CD4-positive, alpha-beta memory T cell (primary cell): ENCODE measurements at regions not wholly inside any gene's neighbourhood (a gene's known extent, or its start where the extent isn't known, plus 50 kb on each side); places are given as distances from the start of the nearest gene placed in this dataset.

Experiments used
- CTCF ChIA-PET: fragments of 350-600 bp; sonication (Branson Sonifier 250); formaldehyde crosslinking; loops from one replicate; lab custom pipeline; 2021; ENCODE audit warnings: inconsistent platforms; ENCODE audit not compliant: partially characterized antibody; lab: Charles Lee
- POLR2A ChIA-PET: fragments of 350-600 bp; sonication (Branson Sonifier 250); formaldehyde crosslinking; loops from one replicate; lab custom pipeline; 2021; ENCODE audit not compliant: partially characterized antibody; lab: Charles Lee
- DNase-seq, 5 donors: peaks; one replicate each; pipeline versions ENCODE4 v3.0.0 to v3.0.0-alpha.2; 2020 to 2022; ENCODE audit warnings: mixed read lengths in 1 of 5
- H3K27ac ChIP-seq: one replicate; pipeline ENCODE4 v1.7.0; 2013; ENCODE audit warnings: low read depth, low read length
- H3K27me3 ChIP-seq: 2 replicates; pipeline ENCODE4 v1.7.0; 2013; ENCODE audit warnings: mild to moderate bottlenecking, low read length, moderate library complexity; ENCODE audit not compliant: insufficient read depth
- H3K36me3 ChIP-seq: 2 replicates; pipeline ENCODE4 v1.7.0; 2013; ENCODE audit warnings: mild to moderate bottlenecking, low read length, moderate library complexity; ENCODE audit not compliant: insufficient read depth
- H3K4me1 ChIP-seq: 2 replicates; pipeline ENCODE4 v1.7.0; 2013; ENCODE audit warnings: mild to moderate bottlenecking, low read length, moderate library complexity; ENCODE audit not compliant: insufficient read depth
- H3K4me3 ChIP-seq, 2 donors: one replicate each; pipeline ENCODE4 v1.7.0; 2013; ENCODE audit warnings: low read length in 2 of 2, mild to moderate bottlenecking in 1 of 2
- H3K9me3 ChIP-seq, 2 donors: one replicate each; pipeline ENCODE4 v1.7.0; 2013; ENCODE audit warnings: low read length in 2 of 2, control low read depth in 1 of 2; ENCODE audit not compliant: control insufficient read depth in 1 of 2
- H3K27ac Mint-ChIP-seq, 7 donors: one replicate each; pipeline ENCODE4 v1.8.0; 2020 to 2021; ENCODE audit warnings: mixed read lengths in 7 of 7, mild to moderate bottlenecking in 6 of 7, inconsistent platforms in 3 of 7, moderate library complexity in 3 of 7
- H3K27me3 Mint-ChIP-seq, 2 donors: one replicate each; pipeline ENCODE4 v1.8.0; 2020 to 2021; ENCODE audit warnings: mixed read lengths in 2 of 2
- H3K36me3 Mint-ChIP-seq, 2 donors: one replicate each; pipeline ENCODE4 v1.8.0; 2020 to 2021; ENCODE audit warnings: mixed read lengths in 2 of 2, inconsistent platforms in 1 of 2, mild to moderate bottlenecking in 1 of 2
- H3K4me1 Mint-ChIP-seq, 4 donors: one replicate each; pipeline ENCODE4 v1.8.0; 2020 to 2021; ENCODE audit warnings: mixed read lengths in 4 of 4, mild to moderate bottlenecking in 1 of 4
- H3K4me3 Mint-ChIP-seq, 8 donors: one replicate each; pipeline ENCODE4 v1.8.0; 2020 to 2021; ENCODE audit warnings: mixed read lengths in 8 of 8, mild to moderate bottlenecking in 7 of 8, moderate library complexity in 6 of 8, inconsistent platforms in 3 of 8
- H3K9me3 Mint-ChIP-seq, 8 donors: one replicate each; pipeline ENCODE4 v1.8.0; 2020 to 2021; ENCODE audit warnings: mixed read lengths in 8 of 8, mild to moderate bottlenecking in 5 of 8, inconsistent platforms in 3 of 8, moderate library complexity in 1 of 8
- intact Hi-C: fragments of 100-400 bp; cut with micrococcal nuclease; formaldehyde crosslinking; loops from one replicate; pipeline ENCODE4 v1.15.1; 2023

DNA sequence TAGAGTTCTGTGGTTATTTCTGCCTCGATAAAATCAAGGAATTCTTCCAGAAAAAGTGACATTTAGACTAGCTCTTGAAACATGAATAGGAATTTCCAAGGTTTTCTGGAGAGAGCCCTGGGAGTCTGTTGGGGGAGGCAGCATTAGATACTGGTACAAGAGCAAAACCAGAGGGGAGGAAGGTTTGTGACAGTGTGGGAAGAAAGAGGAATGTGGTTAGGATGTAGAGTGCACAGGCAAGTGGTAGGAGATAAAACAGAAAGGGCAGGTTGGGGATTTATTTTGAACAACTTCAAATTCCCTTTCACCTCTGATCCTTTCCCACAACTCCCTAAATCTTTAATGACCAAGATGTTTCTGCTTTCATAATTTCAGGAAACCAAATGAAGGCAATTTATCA is 588.4 kb downstream of the METTL15 start:
- Mint-ChIP-seq H3K27me3 (no peaks in the 10 kb centered on the region), H3K27ac (no peak overlapping the region), H3K4me1 (no peaks in the 10 kb centered on the region), H3K4me3 (no peak overlapping the region), H3K36me3 (no peaks in the 10 kb centered on the region), H3K9me3 (peaks cover 0 to 7% (median under 1%) of the 10 kb centered on the region in 8 donors)
- ChIA-PET POLR2A (no interaction called here), CTCF (no interaction called here)
- H3K4me1 ChIP-seq = no peaks in the 10 kb centered on the region
- no peak for DNase-seq
- intact Hi-C loops = no loop called here
- H3K9me3 ChIP-seq = no peaks in the 10 kb centered on the region
- no peak overlapping the region for H3K4me3 ChIP-seq
- no peaks in the 10 kb centered on the region for H3K27me3 ChIP-seq
- no peaks in the 10 kb centered on the region for H3K36me3 ChIP-seq
- H3K27ac ChIP-seq = no peak overlapping the region

DNA sequence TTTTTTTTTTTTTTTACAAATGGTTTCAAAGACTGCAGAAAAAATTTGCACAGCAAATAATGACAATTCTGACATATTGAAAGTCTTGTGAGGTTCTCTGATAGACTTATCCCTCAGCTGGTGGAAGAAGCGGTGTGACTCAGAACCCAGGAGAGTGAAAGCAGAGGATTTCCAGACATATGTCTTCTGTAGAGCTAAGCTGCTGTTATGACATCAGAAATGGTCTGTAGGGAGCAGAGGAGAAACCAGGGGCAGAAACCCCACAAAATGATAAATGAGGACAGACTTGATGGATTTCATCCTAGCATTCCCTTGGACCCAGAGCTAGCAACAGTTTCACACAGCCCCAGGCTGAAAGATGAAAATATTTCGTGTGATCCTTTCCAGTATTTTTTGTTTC is 582.6 kb downstream of the METTL15 start:
- CTCF ChIA-PET = no interaction called here

DNA sequence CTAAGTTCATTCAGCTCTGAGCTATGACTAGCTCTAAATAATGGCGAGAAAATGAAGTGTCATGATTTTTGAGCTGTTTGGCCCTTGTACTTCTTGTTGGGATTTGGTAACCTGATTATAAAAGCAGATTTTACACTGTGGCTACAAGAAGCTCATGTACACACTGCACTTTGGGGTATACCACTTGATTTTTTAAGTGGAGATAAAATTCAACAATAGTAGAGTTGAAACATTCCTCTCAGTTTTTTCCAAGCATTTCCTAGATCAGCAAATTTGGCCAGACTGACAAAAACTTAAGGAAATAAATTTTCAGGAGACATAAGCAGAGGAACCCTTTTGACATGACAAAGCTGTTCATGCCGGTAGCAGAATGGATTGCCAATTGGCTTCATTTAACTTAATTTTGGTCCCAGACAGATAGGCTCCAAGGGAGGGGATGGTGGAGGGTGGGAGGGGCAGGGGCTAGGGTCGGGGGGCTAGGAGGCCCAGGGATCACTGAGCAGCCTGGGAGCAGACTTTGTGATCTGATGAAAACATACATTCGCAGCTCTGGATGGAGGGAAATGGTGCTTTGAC is 575.9 kb downstream of the METTL15 start:
- H3K27me3 Mint-ChIP-seq = no peaks in the 10 kb centered on the region
- peaks cover 0 to 5% (median 0%) of the 10 kb centered on the region in 8 donors for H3K9me3 Mint-ChIP-seq
- Histone ChIP-seq H3K27me3 (no peaks in the 10 kb centered on the region), H3K9me3 (no peaks in the 10 kb centered on the region), H3K27ac (no peak overlapping the region), H3K36me3 (no peaks in the 10 kb centered on the region), H3K4me1 (no peaks in the 10 kb centered on the region), H3K4me3 (no peak overlapping the region)
- no peaks in the 10 kb centered on the region for H3K36me3 Mint-ChIP-seq
- no peak overlapping the region for H3K4me3 Mint-ChIP-seq
- intact Hi-C loops = no loop called here
- no peak overlapping the region for H3K27ac Mint-ChIP-seq
- POLR2A ChIA-PET = no interaction called here
- no peak for DNase-seq
- no peaks in the 10 kb centered on the region for H3K4me1 Mint-ChIP-seq
- CTCF ChIA-PET = no interaction called here

More for the DNA sequence above, 582.6 kb downstream of the METTL15 start:
- H3K4me1 ChIP-seq = no peaks in the 10 kb centered on the region
- no peaks in the 10 kb centered on the region for H3K36me3 Mint-ChIP-seq
- POLR2A ChIA-PET = no interaction called here
- H3K36me3 ChIP-seq = no peaks in the 10 kb centered on the region
- no peak overlapping the region for H3K4me3 Mint-ChIP-seq
- intact Hi-C loops = no loop called here
- H3K9me3 Mint-ChIP-seq = peaks cover 0 to 5% (median under 1%) of the 10 kb centered on the region in 8 donors
- H3K27ac Mint-ChIP-seq = no peak overlapping the region
- no peak for DNase-seq
- H3K4me1 Mint-ChIP-seq = no peaks in the 10 kb centered on the region
- H3K9me3 ChIP-seq = no peaks in the 10 kb centered on the region
- no peaks in the 10 kb centered on the region for H3K27me3 Mint-ChIP-seq
- H3K4me3 ChIP-seq = no peak overlapping the region
- no peak overlapping the region for H3K27ac ChIP-seq
- no peaks in the 10 kb centered on the region for H3K27me3 ChIP-seq

DNA sequence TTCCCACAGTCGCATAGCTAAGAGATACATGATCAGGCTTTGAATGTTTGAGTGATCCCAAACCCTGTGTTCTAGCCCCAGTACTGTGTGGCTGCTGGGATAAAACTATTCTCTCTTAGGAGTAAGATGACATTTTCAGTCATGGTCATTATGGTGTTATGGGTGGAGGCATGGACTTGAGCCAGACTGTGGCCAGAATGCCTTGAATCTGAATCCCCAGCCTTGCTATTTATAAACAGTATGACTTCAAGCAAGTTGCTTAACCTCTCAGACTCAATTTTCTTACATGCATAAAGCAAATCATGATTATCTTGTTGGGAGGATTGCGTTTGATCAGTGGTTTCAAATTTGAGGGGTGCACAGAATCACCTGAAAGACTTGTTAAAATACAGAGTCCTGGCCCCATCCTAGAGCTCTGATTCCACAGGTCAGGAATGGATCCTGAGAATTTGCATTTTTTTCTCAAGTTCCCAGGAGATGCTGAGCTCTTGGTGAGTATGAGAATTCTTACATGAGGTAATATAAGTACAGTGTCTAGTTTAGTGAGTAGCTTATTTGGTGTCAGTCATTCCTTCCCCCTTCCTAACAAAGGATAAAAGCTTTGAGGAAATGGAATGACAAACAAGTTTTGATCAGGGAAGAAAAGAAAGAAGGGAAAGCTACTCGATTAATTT is 571.7 kb downstream of the METTL15 start:
- H3K27me3 Mint-ChIP-seq = no peaks in the 10 kb centered on the region
- H3K4me1 ChIP-seq = no peaks in the 10 kb centered on the region
- no peak overlapping the region for H3K4me3 Mint-ChIP-seq
- H3K27me3 ChIP-seq = no peaks in the 10 kb centered on the region
- no peaks in the 10 kb centered on the region for H3K36me3 Mint-ChIP-seq
- H3K9me3 ChIP-seq = no peaks in the 10 kb centered on the region
- no peaks in the 10 kb centered on the region for H3K4me1 Mint-ChIP-seq
- H3K9me3 Mint-ChIP-seq = peaks cover 0 to 2% (median 0%) of the 10 kb centered on the region in 8 donors
- POLR2A ChIA-PET = no interaction called here
- no peak overlapping the region for H3K27ac ChIP-seq
- intact Hi-C loops = no loop called here
- H3K4me3 ChIP-seq = no peak overlapping the region
- DNase-seq = no peak
- CTCF ChIA-PET = no interaction called here
- no peaks in the 10 kb centered on the region for H3K36me3 ChIP-seq
- no peak overlapping the region for H3K27ac Mint-ChIP-seq

DNA sequence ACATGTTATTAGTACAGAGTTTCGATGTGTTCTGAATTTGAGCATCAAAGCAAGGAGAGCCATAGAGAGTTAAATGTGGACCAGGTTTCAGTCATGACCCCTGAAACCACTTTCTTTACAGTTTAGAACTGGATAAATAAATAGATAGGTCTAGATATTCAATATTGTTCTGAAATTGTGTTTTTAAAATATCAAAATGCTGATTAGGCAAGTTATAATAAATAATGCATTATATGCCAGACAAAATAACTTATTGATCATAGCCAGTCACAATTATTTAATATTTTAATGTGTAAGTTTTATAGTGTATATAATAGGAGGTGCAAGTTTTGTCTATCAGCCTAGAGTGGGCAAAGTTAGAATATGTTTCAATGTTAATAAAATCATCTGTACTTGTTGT is 569.5 kb downstream of the METTL15 start:
- Histone ChIP-seq H3K27me3 (no peaks in the 10 kb centered on the region), H3K4me1 (no peaks in the 10 kb centered on the region), H3K4me3 (no peak overlapping the region), H3K9me3 (no peaks in the 10 kb centered on the region), H3K36me3 (no peaks in the 10 kb centered on the region), H3K27ac (no peak overlapping the region)
- intact Hi-C loops = no loop called here
- Mint-ChIP-seq H3K36me3 (no peaks in the 10 kb centered on the region), H3K9me3 (peaks cover 0 to 3% (median 0%) of the 10 kb centered on the region in 8 donors), H3K4me3 (no peak overlapping the region), H3K4me1 (no peaks in the 10 kb centered on the region), H3K27ac (no peak overlapping the region), H3K27me3 (no peaks in the 10 kb centered on the region)
- DNase-seq = no peak
- ChIA-PET CTCF (no interaction called here), POLR2A (no interaction called here)

DNA sequence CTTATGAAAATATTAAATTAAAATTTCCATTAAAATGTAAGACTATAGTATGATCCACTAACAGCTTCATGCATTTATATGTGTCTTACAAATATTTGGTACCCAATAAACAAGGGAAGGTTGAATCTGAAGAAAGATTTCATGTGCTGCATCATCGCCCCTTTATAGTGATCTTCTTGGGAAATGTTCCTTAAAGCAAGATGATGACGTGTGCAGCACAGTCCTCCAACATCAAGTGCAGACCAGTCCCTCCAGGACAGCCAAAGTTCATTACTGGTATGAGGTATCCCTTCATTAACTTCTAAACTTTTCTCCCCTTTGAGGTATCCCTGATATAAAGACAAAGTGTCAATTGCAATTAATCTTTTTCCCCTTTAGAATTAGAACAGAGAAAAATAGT is 567.0 kb downstream of the METTL15 start:
- ChIA-PET CTCF (interaction anchor here (1.6 kb wide), 1 partner anchor 976 kb away, joined by 5 read pairs; no protein-coding TSS in a partner anchor), POLR2A (no interaction called here)
- no peak for DNase-seq
- H3K36me3 Mint-ChIP-seq = no peaks in the 10 kb centered on the region
- H3K27ac Mint-ChIP-seq = no peak overlapping the region
- no peaks in the 10 kb centered on the region for H3K4me1 Mint-ChIP-seq
- H3K4me1 ChIP-seq = no peaks in the 10 kb centered on the region
- intact Hi-C loops = no loop called here
- H3K4me3 ChIP-seq = no peak overlapping the region
- H3K9me3 Mint-ChIP-seq = peaks cover 0 to 5% (median 0%) of the 10 kb centered on the region in 8 donors
- no peaks in the 10 kb centered on the region for H3K27me3 ChIP-seq
- H3K4me3 Mint-ChIP-seq = no peak overlapping the region
- no peak overlapping the region for H3K27ac ChIP-seq
- H3K27me3 Mint-ChIP-seq = no peaks in the 10 kb centered on the region
- no peaks in the 10 kb centered on the region for H3K36me3 ChIP-seq
- H3K9me3 ChIP-seq = no peaks in the 10 kb centered on the region

DNA sequence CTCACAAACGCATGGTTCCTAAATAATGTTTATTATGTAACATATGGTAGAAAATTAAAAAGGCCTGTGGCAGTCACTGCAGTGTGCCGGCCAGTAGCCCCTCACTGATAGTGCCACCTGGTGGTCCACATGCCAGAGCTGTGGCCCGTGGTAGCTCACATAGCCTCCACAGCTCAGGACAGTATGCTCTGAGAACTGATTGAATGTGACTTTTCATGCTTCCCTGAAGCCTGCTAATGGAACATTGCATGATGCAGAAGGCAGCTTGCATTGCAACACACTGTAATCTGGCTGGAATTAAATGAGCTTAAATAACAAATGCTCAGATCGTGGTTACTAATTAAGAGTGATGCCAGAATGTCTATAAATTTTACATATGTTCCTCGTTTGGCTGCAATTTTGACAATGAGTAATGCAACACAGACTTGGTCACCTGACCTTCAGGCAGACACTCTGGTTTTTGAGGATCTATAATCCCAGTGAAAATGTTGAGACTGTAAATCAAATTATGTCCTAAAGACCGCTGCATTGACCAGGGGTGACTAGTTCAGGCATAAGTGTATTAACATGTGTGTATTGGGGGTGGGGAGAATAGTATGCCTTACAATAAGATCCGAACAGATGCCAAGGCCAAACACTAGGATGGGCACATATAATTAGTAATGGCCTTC is 566.4 kb downstream of the METTL15 start:
- CTCF ChIA-PET = interaction anchor here (1.6 kb wide), 1 partner anchor 976 kb away, joined by 5 read pairs; no protein-coding TSS in a partner anchor
- intact Hi-C loops = no loop called here
- no peak overlapping the region for H3K27ac Mint-ChIP-seq
- no peak overlapping the region for H3K4me3 Mint-ChIP-seq
- no peak overlapping the region for H3K4me3 ChIP-seq
- no peaks in the 10 kb centered on the region for H3K9me3 ChIP-seq
- DNase-seq = no peak
- H3K4me1 ChIP-seq = no peaks in the 10 kb centered on the region
- no peaks in the 10 kb centered on the region for H3K36me3 Mint-ChIP-seq
- POLR2A ChIA-PET = no interaction called here
- no peaks in the 10 kb centered on the region for H3K36me3 ChIP-seq
- H3K27me3 Mint-ChIP-seq = no peaks in the 10 kb centered on the region
- H3K27ac ChIP-seq = no peak overlapping the region
- no peaks in the 10 kb centered on the region for H3K4me1 Mint-ChIP-seq
- no peaks in the 10 kb centered on the region for H3K27me3 ChIP-seq
- peaks cover 0 to 5% (median 0%) of the 10 kb centered on the region in 8 donors for H3K9me3 Mint-ChIP-seq
